ENCODE measurements at regions not wholly inside any gene's neighbourhood (a gene's known extent, or its start where the extent isn't known, plus 50 kb on each side); places are given as distances from the start of the nearest gene placed in this dataset.

GRCh38 chr11:42234451-42234951 is 775.0 kb upstream of the LRRC4C start:
- TF ChIP-seq CTCF (IDR thresholded peaks at IDR 0.05 in 4 of 5, conservative IDR thresholded peaks at IDR 0.05 in 1 of 5) (no peak), POLR2A (IDR thresholded peaks at IDR 0.05) (no peak)
